A204.1 (cell line): ENCODE measurements at regions not wholly inside any gene's neighbourhood (a gene's known extent, or its start where the extent isn't known, plus 50 kb on each side); places are given as distances from the start of the nearest gene placed in this dataset.
A peak's percentile ranks its signal among the peaks of the same experiment; 100 is the strongest.

ENCODE experiments used
- FAIRE-seq: peaks from 2 replicates; lab custom pipeline; 2012; peaks lifted over from hg19 to GRCh38; lab: Jason Lieb, UNC

DNA sequence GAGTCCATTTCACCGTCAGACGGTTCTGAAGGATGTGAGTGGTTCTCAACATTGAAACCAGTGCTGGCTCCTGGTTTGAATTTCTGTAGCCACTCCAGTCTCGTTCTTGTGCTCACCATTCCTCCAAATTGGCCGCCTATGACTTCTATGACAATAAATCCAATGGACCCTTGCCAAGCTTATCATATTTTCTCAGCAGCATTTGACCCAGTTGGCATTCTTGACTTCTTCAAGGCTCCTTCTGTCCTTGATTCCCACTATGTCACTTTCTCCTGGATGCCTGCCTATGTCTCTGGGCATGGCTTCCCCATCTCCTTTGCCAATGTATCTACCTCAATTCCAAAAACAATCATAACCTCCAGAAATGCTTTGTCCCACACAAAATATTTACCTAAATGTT lies 756.0 kb upstream of the NRSN1 start:
- FAIRE-seq: no peak

GRCh38 chr6:23371132-23371915 lies 754.7 kb upstream of the NRSN1 start:
- FAIRE-seq: no peak

GRCh38 chr6:23377830-23378229 lies 748.2 kb upstream of the NRSN1 start:
- FAIRE-seq: no peak

DNA sequence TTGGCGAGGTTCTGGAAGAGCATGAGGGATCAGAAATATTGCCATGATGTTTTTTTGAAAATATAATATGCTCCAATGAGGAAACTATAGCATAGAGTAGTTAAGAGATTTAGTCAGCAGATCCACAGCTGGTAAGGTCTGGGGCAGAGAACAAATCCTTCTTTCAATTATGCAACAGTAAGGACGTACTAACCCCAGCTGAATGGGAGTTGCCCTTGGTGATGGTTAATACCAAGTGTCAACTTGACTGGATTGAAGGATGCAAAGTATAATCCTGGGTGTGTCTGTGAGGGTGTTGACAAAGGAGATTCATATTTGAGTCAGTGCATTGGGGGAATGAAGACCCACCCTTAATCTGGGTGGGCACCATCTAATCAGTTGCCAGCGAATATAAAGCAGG lies 745.5 kb upstream of the NRSN1 start:
- FAIRE-seq: no peak

DNA sequence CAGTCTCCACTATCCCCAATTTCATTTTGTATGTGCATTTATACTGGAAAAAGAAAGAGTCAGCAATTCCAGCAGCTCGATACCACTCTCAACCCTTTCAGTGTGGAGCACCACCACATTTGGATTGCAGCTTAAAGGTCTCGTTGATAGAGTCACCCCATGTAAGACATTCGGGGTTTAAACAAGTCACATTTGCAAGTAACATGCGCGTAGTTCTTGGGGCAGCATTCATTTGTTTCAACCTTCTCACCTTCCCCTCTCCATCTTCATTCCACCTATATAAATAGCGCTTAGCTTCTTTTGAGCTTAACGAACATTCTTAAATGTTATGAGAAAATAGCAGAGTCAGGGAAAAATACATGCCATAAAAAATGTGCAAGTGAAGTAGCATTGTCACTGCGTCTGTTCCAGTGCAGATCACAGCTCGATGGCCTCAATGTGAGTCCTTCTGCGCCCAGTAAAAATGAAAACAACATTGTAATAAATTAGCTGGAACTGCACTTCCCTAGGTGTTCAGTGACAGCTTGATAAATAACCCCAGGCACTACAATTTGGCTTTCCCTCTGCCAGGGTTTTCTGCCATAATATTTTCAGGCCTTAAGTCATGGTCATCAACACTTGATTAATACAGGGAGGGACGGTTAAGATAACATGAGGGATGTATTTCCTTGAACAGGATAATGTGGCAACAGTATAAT lies 737.8 kb upstream of the NRSN1 start:
- FAIRE-seq: no peak

DNA sequence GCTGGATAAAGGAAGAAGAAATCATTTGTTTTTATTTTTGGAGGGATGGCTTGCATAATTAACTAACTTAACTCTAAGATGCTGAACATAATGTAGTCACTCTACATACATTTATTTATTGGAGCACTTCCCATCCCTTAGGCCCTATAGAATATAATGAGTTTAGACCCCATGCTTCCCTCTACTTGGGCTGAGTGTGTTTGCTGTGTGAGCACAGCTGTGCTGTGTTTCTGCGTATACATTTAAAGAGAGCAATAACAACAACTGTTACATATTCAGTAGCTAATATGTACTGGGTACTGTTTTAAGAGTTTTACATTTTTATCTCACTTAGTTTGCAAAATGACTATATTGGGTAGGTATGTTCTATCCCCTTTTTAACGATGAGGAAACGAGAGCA lies 736.6 kb upstream of the NRSN1 start:
- FAIRE-seq: no peak

DNA sequence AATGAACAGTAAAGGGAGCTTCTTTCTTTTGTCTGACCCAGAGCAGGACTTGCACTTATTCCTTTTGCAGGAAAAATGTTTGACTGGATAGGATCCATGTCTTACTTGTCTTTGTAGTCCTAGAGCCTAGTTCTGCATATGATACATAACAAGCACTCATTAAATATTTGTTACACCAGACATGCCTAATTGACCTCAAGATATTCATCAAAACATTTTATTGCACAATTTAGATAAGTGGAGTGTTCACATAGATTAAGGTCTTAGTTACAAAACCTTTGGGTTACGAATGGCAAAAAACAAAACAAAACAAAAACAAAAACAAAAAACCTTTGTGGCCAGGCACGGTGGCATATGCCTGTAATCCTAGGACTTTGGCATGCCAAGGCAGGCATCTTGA lies 735.8 kb upstream of the NRSN1 start:
- FAIRE-seq: no peak

DNA sequence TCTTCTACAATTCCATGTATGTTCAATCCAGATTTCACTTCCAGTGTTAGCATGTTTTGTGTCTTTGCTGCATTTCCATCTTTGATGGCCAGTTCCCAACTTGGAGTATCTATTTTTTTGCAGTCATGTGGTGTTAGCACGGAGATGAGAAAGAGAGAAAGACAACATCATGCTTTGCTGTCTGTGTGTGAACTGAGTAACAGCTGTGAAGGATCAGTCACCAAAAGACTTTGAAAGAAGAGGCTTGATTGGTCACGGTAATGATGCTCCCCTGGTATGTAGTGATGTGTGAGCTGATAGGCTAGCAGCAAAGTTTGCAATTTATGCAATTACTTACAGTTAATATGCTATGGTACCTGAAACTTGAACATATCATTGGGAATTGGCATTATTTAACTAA lies 731.3 kb upstream of the NRSN1 start:
- no peak for FAIRE-seq

GRCh38 chr6:23395381-23395780 lies 730.6 kb upstream of the NRSN1 start:
- FAIRE-seq: no peak

- no peak for FAIRE-seq
Measured at GRCh38 chr6:23396949-23397348, 729.1 kb upstream of the NRSN1 start.

GRCh38 chr6:23403460-23403859 lies 722.6 kb upstream of the NRSN1 start:
- no peak for FAIRE-seq

- FAIRE-seq: no peak
Measured at GRCh38 chr6:23409531-23409930, 716.5 kb upstream of the NRSN1 start.

DNA sequence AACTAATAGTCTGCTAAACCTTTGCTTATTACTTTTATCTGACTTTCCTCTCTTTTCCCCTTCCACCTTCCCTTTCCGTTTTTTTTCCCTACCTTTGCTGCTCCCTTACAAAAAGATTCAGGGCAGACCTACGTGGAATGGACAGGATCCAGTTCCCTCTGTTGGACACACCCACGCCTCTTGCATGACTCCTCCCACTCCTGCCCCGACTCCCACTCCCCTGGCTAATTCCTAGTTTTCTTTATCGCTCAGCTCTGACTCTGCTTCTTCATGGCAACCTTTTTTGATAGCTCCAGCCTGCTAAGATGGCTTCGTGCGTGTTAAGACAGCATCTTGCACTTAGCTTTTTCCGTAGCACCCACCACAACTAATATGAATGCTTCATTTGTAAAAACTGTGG lies 715.6 kb upstream of the NRSN1 start:
- no peak for FAIRE-seq

DNA sequence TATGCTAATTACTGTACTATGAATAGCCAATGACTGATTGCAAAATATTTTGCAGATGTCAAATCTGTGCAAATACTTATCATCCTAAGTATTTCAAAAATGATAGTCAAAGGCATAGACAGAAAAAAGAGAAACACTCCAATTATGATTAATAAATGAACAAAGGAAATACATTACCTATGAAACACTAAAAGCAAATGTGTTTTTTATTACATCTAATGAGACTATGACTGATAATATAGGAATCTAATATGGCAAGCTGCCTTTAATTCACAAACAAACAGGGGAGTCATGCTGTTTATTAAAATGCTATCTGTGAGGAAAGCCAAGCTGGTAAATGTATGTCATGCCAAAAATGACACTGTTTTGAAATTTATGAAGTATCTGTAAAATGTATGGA lies 713.2 kb upstream of the NRSN1 start:
- no peak for FAIRE-seq

- FAIRE-seq: no peak
Measured at GRCh38 chr6:23413327-23414050, 712.5 kb upstream of the NRSN1 start.

- no peak for FAIRE-seq
Measured at GRCh38 chr6:23414051-23414445, 712.0 kb upstream of the NRSN1 start.

DNA sequence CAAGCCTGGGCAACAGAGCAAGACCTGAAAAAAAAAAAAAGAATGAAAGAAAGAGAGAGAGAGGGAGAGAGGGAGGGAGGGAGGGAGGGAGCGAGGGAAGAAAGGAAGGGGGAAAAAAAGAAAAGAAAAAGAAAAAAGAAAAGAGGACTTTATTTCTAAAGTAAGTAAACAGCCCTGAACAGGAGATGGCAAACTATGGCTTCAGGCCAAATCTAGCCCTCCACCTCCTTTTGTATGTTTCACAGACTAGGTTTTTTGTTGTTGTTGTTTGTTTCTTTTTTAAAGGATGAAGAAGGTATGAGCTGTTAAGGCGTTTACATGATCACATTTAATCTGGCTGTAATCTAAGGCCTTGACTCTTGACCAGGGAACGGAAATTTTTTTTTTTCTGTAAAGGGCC lies 711.1 kb upstream of the NRSN1 start:
- FAIRE-seq: no peak

GRCh38 chr6:23415819-23416427 lies 710.1 kb upstream of the NRSN1 start:
- FAIRE-seq: no peak

DNA sequence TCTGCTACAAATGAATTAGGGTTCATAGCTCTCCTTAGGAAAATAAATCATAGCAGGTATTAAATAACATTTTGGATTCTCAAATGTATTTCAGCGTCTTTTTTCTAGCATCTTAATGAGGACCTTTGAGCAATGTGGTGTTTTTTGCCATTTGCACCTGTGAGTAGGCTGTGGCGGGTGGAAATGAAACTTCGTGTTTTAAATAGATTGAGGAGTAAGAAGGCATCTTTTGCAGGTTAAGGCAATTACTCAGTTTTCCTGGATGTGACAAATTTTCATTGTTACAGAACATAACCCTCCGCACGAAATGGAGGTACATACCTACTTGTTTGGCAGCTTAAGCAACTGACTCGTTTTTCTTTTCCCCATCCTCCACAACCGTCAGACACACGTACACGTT lies 708.9 kb upstream of the NRSN1 start:
- no peak for FAIRE-seq

DNA sequence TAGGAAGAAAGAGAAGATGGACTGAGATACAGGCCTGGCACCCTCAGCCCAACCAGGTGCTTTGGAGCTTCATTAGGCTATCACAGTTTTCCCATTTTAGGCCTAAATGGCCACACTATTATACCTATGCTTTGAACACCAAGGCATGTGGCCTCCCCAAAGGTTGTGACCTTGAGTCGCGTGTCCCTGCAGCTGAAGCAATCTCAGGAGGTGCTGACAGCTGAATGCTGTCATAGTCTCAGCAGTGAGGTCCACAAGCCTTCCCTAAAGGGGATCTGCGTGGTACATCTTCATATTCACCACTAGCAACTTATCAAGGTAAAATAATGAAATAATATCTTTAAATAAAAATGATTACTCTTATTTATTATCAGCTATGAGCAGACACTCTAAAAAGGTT lies 707.9 kb upstream of the NRSN1 start:
- no peak for FAIRE-seq

DNA sequence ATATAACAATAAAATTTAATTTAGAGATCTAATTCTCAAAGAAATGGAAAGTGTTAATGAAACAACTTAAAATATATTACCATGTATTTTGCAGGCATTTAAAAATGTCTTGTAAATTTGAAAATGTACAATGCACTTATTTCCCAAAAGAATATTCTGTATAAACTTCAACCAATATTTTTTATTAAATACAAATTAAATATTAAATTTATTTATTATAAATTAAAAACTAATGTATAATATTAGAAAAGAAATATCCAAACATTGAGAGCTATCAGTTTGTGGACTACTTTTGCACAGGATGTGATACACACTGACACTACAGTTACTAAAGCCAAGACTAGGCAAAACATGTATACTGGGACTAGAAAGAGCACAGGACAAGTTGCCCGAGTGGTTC lies 707.0 kb upstream of the NRSN1 start:
- FAIRE-seq: peak; percentile 32

DNA sequence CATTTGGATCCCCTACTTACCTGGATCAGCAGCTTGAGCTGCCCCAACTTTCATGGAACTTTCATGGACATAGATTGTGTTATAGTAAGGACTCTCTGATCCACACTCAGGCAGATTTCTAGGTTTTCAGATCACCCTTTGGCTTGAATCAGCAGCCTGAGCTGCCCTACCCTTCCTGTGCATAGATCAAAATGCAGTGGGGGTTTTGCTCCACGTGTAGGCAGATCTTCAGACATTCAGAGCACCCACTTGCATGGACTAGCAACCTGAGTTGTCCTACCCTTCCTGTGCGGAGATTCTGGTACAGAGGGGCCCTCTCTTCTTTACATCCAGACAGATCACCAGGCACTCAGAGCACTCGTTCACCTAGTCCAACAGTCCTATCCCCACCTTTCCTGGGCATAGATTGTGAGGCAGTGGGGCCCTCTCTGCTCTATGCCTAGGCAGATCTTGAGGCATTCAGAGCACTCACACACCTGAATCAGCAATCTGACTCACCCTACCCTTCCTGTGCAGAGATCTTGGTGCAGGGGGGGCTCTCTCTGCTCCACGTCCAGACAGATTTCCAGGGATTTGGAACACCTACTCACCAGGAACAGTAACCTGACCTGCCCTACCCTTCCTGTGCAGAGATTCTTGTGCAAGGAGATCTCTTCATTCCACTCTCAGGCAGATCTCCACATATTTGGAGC lies 705.2 kb upstream of the NRSN1 start:
- no peak for FAIRE-seq
